NCI-H345 (cell line): ENCODE measurements at regions not wholly inside any gene's neighbourhood (a gene's known extent, or its start where the extent isn't known, plus 50 kb on each side); places are given as distances from the start of the nearest gene placed in this dataset.

Source experiments
- DNase-seq: peaks from one replicate; lab custom pipeline; 2025; lab: John Stamatoyannopoulos, UW

- DNase-seq, result no peak
Observed at GRCh38 chr5:2187156-2187555, 304.4 kb upstream of the IRX4 start.

- no peak for DNase-seq
Observed at GRCh38 chr5:2186472-2187015, 303.8 kb upstream of the IRX4 start.

- DNase-seq, result no peak
Observed at GRCh38 chr5:2185646-2186471, 303.1 kb upstream of the IRX4 start.

- no peak for DNase-seq
Observed at GRCh38 chr5:2184563-2185540, 302.1 kb upstream of the IRX4 start.

- DNase-seq, result no peak
Observed at GRCh38 chr5:2184026-2184366, 301.3 kb upstream of the IRX4 start.

- DNase-seq, result no peak
Observed at GRCh38 chr5:2183154-2184025, 300.7 kb upstream of the IRX4 start.

- DNase-seq, result no peak
Observed at GRCh38 chr5:2182020-2182419, 299.3 kb upstream of the IRX4 start.

GRCh38 chr5:2181557-2181956 is 298.8 kb upstream of the IRX4 start:
- DNase-seq, result no peak

- DNase-seq, result no peak
Observed at GRCh38 chr5:2181149-2181548, 298.4 kb upstream of the IRX4 start.

GRCh38 chr5:2180456-2180855 is 297.7 kb upstream of the IRX4 start:
- no peak for DNase-seq

GRCh38 chr5:2179861-2180260 is 297.1 kb upstream of the IRX4 start:
- DNase-seq, result no peak

GRCh38 chr5:2178528-2178927 is 295.8 kb upstream of the IRX4 start:
- no peak for DNase-seq

- DNase-seq, result no peak
Observed at GRCh38 chr5:2178071-2178477, 295.3 kb upstream of the IRX4 start.

GRCh38 chr5:2177244-2177643 is 294.5 kb upstream of the IRX4 start:
- no peak for DNase-seq

- DNase-seq, result no peak
Observed at GRCh38 chr5:2176581-2176980, 293.9 kb upstream of the IRX4 start.

GRCh38 chr5:2175842-2176404 is 293.2 kb upstream of the IRX4 start:
- DNase-seq, result no peak

- no peak for DNase-seq
Observed at GRCh38 chr5:2175041-2175440, 292.3 kb upstream of the IRX4 start.

- no peak for DNase-seq
Observed at GRCh38 chr5:2174538-2174937, 291.8 kb upstream of the IRX4 start.

- peak; percentile 69 for DNase-seq
Observed at GRCh38 chr5:2173151-2173834, 290.6 kb upstream of the IRX4 start.

GRCh38 chr5:2172471-2172870 is 289.7 kb upstream of the IRX4 start:
- DNase-seq, result no peak

- DNase-seq, result no peak
Observed at GRCh38 chr5:2170761-2171160, 288.0 kb upstream of the IRX4 start.
